ENCODE measurements at regions not wholly inside any gene's neighbourhood (a gene's known extent, or its start where the extent isn't known, plus 50 kb on each side); places are given as distances from the start of the nearest gene placed in this dataset.

GRCh38 chr12:62205346-62205745 is 54.9 kb upstream of the USP15 start:
- intact Hi-C loops (cut with DNase I) = no loop called here
- H3K27me3 ChIP-seq (replicated peaks; ENCODE audit: insufficient read depth) = no peaks in the 10 kb centered on the region
- no peaks in the 10 kb centered on the region for H3K36me3 ChIP-seq
- H3K4me3 ChIP-seq = no peak overlapping the region
- H3K27ac ChIP-seq = no peak overlapping the region
- WGBS = 57% methylated on average over 1 of the region's 1 CpG
- TF ChIP-seq, protein P1, sequence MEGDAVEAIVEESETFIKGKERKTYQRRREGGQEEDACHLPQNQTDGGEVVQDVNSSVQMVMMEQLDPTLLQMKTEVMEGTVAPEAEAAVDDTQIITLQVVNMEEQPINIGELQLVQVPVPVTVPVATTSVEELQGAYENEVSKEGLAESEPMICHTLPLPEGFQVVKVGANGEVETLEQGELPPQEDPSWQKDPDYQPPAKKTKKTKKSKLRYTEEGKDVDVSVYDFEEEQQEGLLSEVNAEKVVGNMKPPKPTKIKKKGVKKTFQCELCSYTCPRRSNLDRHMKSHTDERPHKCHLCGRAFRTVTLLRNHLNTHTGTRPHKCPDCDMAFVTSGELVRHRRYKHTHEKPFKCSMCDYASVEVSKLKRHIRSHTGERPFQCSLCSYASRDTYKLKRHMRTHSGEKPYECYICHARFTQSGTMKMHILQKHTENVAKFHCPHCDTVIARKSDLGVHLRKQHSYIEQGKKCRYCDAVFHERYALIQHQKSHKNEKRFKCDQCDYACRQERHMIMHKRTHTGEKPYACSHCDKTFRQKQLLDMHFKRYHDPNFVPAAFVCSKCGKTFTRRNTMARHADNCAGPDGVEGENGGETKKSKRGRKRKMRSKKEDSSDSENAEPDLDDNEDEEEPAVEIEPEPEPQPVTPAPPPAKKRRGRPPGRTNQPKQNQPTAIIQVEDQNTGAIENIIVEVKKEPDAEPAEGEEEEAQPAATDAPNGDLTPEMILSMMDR (IDR thresholded peaks at IDR 0.05) = no peak
- no peak for TF ChIP-seq POLR2AphosphoS5 (IDR thresholded peaks at IDR 0.05)
- no peak for TF ChIP-seq POLR2A (IDR thresholded peaks at IDR 0.05)
- no peak for DNase-seq (ENCODE audit: low spot score)
- H3K9me3 ChIP-seq = no peaks in the 10 kb centered on the region
- no peaks in the 10 kb centered on the region for H3K4me1 ChIP-seq (replicated peaks)

DNA sequence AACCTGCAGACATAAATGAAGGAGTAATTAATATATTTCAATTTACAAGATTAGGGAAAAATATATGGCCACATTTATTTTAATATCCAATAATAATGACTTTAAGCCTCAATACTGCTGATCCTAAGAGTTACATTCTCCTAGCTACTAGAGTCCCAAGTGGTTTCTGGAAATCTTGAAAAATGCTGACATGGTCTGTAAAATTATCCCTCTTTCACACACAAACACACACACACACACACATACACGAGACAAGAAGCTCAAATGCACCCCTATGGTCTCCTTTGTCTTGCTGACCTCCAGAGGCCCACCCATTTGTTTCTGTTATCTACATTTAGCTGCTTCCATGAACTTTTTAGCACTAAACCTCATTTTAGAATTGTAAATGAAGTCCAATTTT is 53.0 kb upstream of the USP15 start:
- Histone ChIP-seq H3K27me3 (replicated peaks; ENCODE audit: insufficient read depth) (no peaks in the 10 kb centered on the region), H3K9me3 (no peaks in the 10 kb centered on the region), H3K4me1 (replicated peaks) (no peaks in the 10 kb centered on the region), H3K27ac (no peak overlapping the region), H3K4me3 (no peak overlapping the region), H3K36me3 (no peaks in the 10 kb centered on the region)
- intact Hi-C loops (cut with DNase I) = no loop called here
- DNase-seq (ENCODE audit: low spot score) = no peak
- WGBS = 75% methylated on average over 1 of the region's 1 CpG
- TF ChIP-seq, protein P1 (IDR thresholded peaks at IDR 0.05) = no peak
- TF ChIP-seq POLR2AphosphoS5 (IDR thresholded peaks at IDR 0.05) = no peak
- no peak for TF ChIP-seq POLR2A (IDR thresholded peaks at IDR 0.05)

Small RNA genes in the stretch of these regions (small RNA-seq; reads per million reads assigned to genes)
- gene RF00019 (0 reads per million in 2 donors), gene RF00413 (0 reads per million in 2 donors)

All from prostate gland (tissue), 2 donors.